Progenitor cell of endocrine pancreas (in vitro differentiated cells): ENCODE measurements at regions not wholly inside any gene's neighbourhood (a gene's known extent, or its start where the extent isn't known, plus 50 kb on each side); places are given as distances from the start of the nearest gene placed in this dataset.

Source experiments
- DNase-seq: peaks from one replicate; pipeline ENCODE4 v3.0.0; 2021; ENCODE audit warnings: low spot score; ENCODE audit not compliant: unreplicated experiment
- H3K27ac Mint-ChIP-seq: 2 replicates; pipeline ENCODE4 v1.8.0; 2021; ENCODE audit warnings: mild to moderate bottlenecking, moderate library complexity, mixed read lengths
- H3K27me3 Mint-ChIP-seq: 2 replicates; pipeline ENCODE4 v1.8.0; 2021; ENCODE audit warnings: mixed read lengths
- H3K36me3 Mint-ChIP-seq: 2 replicates; pipeline ENCODE4 v1.8.0; 2022; ENCODE audit warnings: mixed read lengths; ENCODE audit not compliant: insufficient read depth
- H3K4me1 Mint-ChIP-seq: 2 replicates; pipeline ENCODE4 v1.8.0; 2021; ENCODE audit warnings: low read depth, mixed read lengths
- H3K4me3 Mint-ChIP-seq: 2 replicates; pipeline ENCODE4 v1.8.0; 2021; ENCODE audit warnings: low read depth, mild to moderate bottlenecking, moderate library complexity, mixed read lengths
- H3K9me3 Mint-ChIP-seq: 2 replicates; pipeline ENCODE4 v1.8.0; 2021; ENCODE audit warnings: low read depth, mixed read lengths
- TF ChIP-seq, protein P1 (sequence below): fragments of 200-600 bp; sonication (generic); IDR thresholded peaks from one replicate; pipeline ENCODE4 v1.5.0; 2021; ENCODE audit warnings: antibody characterized with exemption, mild to moderate bottlenecking; ENCODE audit not compliant: unreplicated experiment

DNA sequence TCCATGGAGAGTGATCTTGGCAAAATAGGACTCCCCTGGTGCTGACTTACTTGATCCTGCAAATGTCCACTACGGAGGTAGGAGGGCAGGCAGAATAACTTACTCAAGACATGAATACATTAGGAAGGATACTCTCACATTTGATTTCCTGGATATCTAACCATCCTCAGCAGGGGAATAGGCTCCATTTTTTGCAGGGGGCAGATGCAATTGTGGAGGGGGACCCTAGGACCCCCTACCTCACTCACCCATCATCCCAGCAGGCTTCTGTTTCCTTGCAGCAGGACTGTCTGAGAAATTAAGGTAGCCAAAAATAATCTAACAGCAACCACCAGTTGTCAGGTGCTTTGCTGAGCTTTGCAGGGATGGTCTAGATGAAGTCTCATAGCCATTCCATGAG lies 482.0 kb downstream of the ZNF536 start:
- DNase-seq: no peak
- Mint-ChIP-seq H3K27me3 (no peaks in the 10 kb centered on the region), H3K9me3 (no peaks in the 10 kb centered on the region), H3K4me1 (peaks cover 4% of the 10 kb centered on the region), H3K36me3 (no peaks in the 10 kb centered on the region), H3K4me3 (no peak overlapping the region), H3K27ac (no peak overlapping the region)
- TF ChIP-seq, protein P1, sequence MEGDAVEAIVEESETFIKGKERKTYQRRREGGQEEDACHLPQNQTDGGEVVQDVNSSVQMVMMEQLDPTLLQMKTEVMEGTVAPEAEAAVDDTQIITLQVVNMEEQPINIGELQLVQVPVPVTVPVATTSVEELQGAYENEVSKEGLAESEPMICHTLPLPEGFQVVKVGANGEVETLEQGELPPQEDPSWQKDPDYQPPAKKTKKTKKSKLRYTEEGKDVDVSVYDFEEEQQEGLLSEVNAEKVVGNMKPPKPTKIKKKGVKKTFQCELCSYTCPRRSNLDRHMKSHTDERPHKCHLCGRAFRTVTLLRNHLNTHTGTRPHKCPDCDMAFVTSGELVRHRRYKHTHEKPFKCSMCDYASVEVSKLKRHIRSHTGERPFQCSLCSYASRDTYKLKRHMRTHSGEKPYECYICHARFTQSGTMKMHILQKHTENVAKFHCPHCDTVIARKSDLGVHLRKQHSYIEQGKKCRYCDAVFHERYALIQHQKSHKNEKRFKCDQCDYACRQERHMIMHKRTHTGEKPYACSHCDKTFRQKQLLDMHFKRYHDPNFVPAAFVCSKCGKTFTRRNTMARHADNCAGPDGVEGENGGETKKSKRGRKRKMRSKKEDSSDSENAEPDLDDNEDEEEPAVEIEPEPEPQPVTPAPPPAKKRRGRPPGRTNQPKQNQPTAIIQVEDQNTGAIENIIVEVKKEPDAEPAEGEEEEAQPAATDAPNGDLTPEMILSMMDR: no peak

GRCh38 chr19:30853036-30853435 lies 480.9 kb downstream of the ZNF536 start:
- no peak for DNase-seq
- Mint-ChIP-seq H3K36me3 (no peaks in the 10 kb centered on the region), H3K9me3 (no peaks in the 10 kb centered on the region), H3K4me1 (peaks cover 4% of the 10 kb centered on the region), H3K27ac (no peak overlapping the region), H3K27me3 (no peaks in the 10 kb centered on the region), H3K4me3 (no peak overlapping the region)
- TF ChIP-seq, protein P1: no peak

DNA sequence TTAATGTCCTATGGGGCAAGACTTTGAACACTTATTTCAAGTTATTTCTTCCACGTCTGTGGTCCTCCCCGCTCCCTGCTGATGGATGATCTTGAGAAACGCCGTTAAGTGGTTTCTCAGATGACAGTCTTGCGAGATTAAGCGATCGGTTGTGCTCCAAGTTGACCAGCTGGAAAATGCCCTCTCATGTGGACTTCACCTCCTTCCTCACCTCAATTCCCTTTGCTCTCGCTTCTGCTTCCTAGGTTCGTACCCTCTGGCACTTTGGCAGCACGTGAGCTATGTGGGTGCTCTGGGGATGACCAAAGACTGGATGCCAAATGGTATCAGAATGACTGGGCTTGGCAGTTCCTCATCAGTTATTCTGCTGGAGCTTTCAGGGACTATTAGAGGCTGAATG lies 480.0 kb downstream of the ZNF536 start:
- TF ChIP-seq, protein P1: no peak
- no peak for DNase-seq
- Mint-ChIP-seq H3K27ac (no peak overlapping the region), H3K4me1 (peaks cover 4% of the 10 kb centered on the region), H3K27me3 (no peaks in the 10 kb centered on the region), H3K4me3 (no peak overlapping the region), H3K9me3 (no peaks in the 10 kb centered on the region), H3K36me3 (no peaks in the 10 kb centered on the region)

- no peaks in the 10 kb centered on the region for H3K36me3 Mint-ChIP-seq
- no peaks in the 10 kb centered on the region for H3K27me3 Mint-ChIP-seq
Measured at GRCh38 chr19:30851646-30852045, 479.5 kb downstream of the ZNF536 start.

DNA sequence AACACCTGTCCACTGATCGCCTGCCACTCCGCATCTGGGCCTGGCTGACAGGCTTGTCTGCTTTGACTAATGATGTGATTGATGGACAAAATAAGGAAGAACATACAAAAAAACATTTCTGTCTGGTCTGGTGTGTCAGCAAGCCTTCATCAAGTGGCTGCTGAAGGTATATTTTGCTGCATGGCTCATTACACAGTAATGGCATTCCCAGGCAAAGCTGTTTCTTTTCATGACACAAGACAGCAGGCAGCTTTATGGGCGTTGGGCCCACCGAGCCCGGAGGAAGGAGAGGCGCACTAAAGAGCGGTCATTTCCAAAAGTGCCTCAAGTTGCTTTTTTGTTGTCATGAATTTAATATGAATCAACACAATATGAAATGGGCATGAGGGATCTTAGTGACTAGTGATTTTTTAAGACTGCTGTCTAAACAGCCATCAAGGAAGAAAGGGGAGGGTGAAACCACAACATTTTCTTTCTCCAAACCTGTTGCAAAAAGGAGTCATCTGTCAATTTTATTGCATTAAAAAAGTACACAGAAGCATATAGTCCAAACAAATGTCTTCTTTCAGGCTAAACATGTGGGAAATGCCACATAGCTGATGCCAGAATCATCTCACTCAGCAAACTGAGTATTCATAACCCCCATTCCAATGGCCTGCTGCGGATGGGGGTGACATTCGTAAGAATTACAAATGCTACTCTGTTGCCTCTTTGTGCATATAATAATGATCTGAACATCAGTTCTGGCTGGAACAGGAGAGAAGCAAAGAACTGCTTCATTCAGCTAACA lies 476.6 kb downstream of the ZNF536 start:
- no peaks in the 10 kb centered on the region for H3K36me3 Mint-ChIP-seq
- H3K27me3 Mint-ChIP-seq: no peaks in the 10 kb centered on the region
- no peak overlapping the region for H3K4me3 Mint-ChIP-seq
- H3K4me1 Mint-ChIP-seq: no peaks in the 10 kb centered on the region
- H3K9me3 Mint-ChIP-seq: no peaks in the 10 kb centered on the region
- H3K27ac Mint-ChIP-seq: no peak overlapping the region
- DNase-seq: no peak
- TF ChIP-seq, protein P1: no peak

More at GRCh38 chr19:30851646-30852045, 479.5 kb downstream of the ZNF536 start:
- H3K27ac Mint-ChIP-seq: no peak overlapping the region
- H3K4me1 Mint-ChIP-seq: peaks cover 4% of the 10 kb centered on the region
- no peak for DNase-seq
- TF ChIP-seq, protein P1: no peak
- no peak overlapping the region for H3K4me3 Mint-ChIP-seq
- no peaks in the 10 kb centered on the region for H3K9me3 Mint-ChIP-seq
